NCI-H2029 treated with DMSO at 0.1 percent for 48 hours (cell line): ENCODE measurements at regions not wholly inside any gene's neighbourhood (a gene's known extent, or its start where the extent isn't known, plus 50 kb on each side); places are given as distances from the start of the nearest gene placed in this dataset.

ENCODE experiments used
- DNase-seq: peaks from one replicate; lab custom pipeline; 2025; lab: John Stamatoyannopoulos, UW

DNA sequence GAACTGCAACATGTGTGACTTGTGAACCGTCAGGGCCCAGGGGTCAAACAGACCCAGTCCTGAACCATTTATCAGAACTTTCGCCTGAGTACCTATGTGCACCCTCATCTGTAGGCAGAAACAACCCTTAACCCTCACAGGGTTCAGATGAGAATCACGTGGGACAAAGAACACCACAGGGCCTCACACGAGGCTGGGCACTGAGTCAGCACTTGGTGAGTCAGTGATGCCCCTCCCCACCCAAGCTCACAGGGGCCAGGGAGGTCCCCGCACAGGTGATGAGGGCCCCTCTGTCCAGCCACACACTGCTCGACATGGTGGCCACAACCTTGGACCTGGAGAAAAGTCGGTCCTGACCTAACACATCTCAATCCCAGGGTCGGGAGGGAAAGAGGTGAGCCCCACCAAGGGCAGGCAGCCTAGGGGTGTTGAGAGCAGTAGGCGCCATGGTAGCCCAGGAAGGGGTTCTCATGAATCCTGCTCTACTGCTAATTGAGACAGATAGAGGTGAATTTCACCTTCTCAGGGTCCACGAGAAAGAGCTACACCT, 176.4 kb downstream of the SHANK2 start:
- DNase-seq, result no peak

- DNase-seq, result no peak
These were observed 177.2 kb downstream of the SHANK2 start for GRCh38 chr11:71075116-71075720.

DNA sequence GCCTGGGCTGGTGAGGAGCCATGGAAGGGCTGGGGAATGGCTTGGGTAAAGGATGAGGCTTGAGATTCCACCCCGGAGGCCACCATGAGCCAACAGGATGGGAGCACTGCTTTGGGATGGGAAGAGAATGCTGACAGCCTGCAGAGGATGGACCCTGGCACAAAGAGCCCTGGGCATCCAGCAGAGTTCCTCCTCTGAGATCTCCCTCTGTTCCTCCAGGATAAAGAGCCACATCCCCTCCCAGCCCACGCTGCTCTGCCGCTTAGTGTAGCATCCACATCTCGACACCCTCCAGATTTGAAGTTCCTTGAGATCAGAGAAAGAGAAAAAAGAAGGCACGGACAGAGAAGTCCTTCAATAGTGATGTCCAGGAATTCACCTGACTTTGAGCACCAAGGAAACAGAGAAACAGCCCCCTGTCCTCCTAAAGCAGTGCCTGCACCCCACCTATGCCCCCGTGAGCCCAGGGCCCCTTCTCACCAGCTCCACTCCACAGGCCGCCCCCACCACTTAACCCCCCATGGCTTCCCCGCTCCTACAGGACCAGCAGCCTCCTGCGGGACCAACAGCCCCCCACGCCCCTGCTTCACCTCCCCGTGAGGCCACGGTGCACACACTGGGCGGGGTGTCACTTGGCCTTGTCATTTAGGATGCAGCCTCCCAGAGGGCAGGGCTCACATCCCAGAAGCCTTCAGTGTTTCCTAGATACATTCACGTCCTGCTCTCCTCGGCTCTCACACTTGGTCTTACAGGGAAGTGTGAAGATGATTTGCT, 180.5 kb downstream of the SHANK2 start:
- DNase-seq, result no peak

DNA sequence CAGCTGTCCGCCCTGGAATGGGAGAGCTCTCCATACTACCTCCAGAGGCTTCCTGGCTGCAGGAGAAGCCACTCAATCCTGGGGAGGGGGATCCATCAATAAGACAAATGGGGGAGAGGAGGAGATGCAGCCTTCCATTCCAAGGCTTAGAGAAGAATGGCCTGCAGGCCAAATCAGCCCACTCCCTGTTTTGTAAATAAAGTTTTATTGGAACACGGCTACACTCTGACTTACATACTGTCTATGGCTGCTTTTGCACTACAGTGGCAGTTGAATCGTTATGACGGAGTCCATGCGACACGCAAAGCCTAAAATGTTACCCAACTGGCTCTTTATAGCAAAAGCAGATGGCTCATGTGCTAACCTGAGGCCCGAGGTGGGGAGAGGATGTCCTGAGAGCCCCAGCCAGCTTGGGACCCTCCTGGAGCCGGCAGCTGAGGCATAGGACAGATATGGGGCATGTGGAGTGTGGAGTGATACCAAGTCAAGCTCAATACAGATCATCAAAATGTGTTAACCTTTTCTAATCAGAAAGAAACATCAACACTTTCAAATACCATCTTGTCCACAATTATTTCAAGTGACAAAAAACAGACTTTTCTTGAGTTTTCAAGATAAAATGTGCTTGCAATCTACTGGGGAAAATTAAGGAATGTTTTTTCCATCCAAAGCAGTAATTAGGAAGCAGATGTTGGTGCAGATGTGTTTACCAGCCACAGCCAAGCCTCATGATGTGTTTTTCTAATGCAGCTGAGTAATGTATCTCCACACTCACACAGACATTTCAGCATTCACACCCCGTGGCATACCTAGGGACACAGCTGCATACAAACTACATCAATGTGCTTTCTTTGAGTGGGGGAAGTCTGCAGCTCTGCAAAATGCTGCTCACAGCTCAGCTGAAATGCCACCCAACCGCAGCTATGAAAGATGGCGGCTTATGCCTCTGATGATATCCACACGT, 181.6 kb downstream of the SHANK2 start:
- DNase-seq, result no peak

- no peak for DNase-seq
These were observed 183.4 kb downstream of the SHANK2 start for GRCh38 chr11:71068963-71069362.

- DNase-seq, result no peak
These were observed 184.6 kb downstream of the SHANK2 start for GRCh38 chr11:71067753-71068152.

DNA sequence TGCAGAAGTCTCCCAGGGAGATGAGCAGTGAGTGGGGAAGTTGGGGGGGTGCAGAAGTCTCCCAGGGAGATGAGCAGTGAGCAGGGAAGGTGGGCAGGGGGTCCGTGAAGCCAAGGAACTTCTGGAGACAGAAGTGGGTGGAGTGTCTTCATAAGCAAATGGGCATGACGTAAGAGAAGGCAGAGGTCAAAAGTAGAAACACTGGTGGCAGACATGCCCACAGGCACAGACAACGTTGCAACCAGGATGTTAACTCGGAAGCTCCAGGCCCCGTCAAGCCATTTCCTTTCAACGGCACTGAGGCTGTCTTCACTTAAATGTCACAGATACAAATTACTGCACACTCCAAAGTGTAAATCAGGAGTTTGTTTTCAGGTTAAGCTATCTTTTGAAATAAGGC, 186.1 kb downstream of the SHANK2 start:
- no peak for DNase-seq

GRCh38 chr11:71065841-71066240, 186.5 kb downstream of the SHANK2 start:
- DNase-seq, result no peak

- no peak for DNase-seq
These were observed 187.5 kb downstream of the SHANK2 start for GRCh38 chr11:71064702-71065515.

GRCh38 chr11:71064183-71064582, 188.2 kb downstream of the SHANK2 start:
- no peak for DNase-seq

DNA sequence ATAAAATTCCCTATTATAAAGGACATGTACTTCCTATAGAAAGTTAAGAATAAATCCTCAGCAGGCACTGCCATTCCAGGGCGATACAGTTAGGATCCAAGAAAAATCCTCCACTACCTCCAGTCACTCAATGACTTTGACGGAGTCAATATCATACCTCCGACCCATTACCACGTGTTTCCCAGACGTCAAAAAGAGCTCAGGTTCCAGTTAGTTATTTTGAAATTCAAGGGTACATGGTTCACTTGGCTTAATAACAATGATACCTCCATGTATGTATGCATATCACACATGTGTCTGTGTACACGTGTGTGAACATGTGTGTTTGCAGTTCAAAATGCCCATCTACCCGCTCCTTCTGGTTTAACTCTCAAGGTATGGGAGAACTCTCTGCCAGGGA, 189.2 kb downstream of the SHANK2 start:
- no peak for DNase-seq

DNA sequence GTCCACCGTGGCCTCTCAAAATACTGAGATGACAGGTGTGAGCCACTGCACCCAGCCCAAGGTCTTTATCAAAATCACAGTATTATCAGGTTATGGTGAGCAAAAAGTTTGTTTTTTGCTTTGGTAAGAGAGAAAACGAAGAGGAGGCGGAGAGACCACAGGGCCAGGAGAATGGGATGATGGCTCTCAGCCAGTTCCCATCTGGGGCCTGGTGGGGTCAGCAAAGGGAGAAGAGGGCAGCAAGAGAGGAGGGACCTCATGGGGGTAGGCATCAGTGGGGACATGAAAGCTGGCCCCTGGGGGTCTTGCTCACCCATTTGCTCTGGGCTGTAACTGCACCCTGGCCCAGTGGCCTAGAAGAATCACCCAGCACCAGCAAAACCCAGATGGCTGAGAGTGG, 190.2 kb downstream of the SHANK2 start:
- no peak for DNase-seq

DNA sequence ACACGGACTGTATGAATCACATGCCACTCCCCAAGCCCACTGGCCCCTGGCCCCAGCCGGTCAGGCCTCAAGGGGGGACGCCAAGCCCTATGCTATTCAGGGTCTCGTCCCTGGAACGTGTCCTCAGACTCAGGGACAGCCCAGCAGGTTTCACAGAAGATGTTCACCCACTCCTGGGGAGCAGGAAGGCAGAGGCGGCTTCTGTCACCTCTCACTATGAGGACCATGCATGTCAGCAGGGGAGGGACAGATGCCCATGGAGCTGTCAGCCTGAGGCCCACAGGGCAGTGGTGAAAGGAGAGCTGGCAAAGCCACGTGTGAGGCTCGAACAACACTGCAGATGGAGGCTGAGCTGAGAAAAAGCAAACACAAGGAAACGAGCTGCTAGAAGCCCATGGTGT, 192.0 kb downstream of the SHANK2 start:
- DNase-seq, result no peak

GRCh38 chr11:71059662-71060061, 192.7 kb downstream of the SHANK2 start:
- no peak for DNase-seq

DNA sequence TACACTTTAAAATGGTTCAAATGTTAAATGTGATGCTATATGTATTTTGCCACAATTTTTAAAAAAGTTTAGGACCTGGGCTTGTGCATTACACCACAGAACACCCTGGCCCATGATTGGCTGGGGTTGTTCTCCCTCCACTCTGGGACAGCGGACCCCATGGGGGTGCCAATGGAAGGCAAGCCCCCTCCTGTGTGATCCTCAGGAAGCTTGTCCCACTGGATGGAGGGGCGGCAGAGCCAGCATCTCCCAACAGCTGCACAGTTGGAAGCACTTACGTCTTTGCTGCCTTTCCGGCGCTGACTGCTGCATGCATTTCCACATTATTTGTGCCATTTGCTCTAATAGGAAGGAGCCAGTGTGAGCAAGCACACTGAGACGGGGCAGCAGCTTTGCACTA, 196.5 kb downstream of the SHANK2 start:
- DNase-seq, result no peak
